ENCODE measurements at regions not wholly inside any gene's neighbourhood (a gene's known extent, or its start where the extent isn't known, plus 50 kb on each side); places are given as distances from the start of the nearest gene placed in this dataset.

DNA sequence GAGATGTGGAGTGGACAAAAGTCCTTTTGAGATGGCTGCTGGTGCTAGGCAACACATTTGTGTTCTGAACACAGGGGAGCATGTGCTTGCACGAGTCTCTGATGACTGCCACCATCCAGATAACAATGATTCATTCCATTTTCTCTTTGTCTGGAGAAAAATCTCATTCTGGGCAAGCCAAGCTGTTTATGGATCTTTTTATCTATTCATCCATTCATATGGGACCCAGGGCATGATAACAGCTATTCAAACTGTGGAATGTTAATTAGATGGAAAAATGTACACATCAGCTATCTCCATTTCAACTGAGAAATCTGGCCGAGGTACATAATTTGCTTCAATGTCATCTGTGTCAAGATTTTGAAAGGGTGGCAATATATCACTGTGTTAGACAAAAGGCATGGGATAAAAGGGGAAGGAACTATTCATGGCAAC is 117.5 kb upstream of the ZBED5 start:
- Histone ChIP-seq H4K20me1 (ENCODE audit: insufficient read depth) (no peaks in the 10 kb centered on the region), H3K27ac (no peak overlapping the region), H3F3A (ENCODE audit: insufficient read depth, low read depth) (no peaks in the 10 kb centered on the region), H3K27me3 (ENCODE audit: insufficient read depth, low read depth) (no peaks in the 10 kb centered on the region), H3K79me2 (ENCODE audit: low read depth) (no peaks in the 10 kb centered on the region), H3K9me2 (ENCODE audit: insufficient read depth) (no peaks in the 10 kb centered on the region), H3K4me3 (no peak overlapping the region), H2AFZ (no peak overlapping the region), H3K4me2 (no peak overlapping the region), H3K4me1 (replicated peaks; ENCODE audit: insufficient read depth) (no peaks in the 10 kb centered on the region), H3K36me3 (ENCODE audit: low read depth) (no peaks in the 10 kb centered on the region), H3K9me3 (ENCODE audit: insufficient read depth, low read depth) (no peaks in the 10 kb centered on the region)
- TF ChIP-seq, protein P1, sequence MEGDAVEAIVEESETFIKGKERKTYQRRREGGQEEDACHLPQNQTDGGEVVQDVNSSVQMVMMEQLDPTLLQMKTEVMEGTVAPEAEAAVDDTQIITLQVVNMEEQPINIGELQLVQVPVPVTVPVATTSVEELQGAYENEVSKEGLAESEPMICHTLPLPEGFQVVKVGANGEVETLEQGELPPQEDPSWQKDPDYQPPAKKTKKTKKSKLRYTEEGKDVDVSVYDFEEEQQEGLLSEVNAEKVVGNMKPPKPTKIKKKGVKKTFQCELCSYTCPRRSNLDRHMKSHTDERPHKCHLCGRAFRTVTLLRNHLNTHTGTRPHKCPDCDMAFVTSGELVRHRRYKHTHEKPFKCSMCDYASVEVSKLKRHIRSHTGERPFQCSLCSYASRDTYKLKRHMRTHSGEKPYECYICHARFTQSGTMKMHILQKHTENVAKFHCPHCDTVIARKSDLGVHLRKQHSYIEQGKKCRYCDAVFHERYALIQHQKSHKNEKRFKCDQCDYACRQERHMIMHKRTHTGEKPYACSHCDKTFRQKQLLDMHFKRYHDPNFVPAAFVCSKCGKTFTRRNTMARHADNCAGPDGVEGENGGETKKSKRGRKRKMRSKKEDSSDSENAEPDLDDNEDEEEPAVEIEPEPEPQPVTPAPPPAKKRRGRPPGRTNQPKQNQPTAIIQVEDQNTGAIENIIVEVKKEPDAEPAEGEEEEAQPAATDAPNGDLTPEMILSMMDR (conservative IDR thresholded peaks at IDR 0.05): no peak
- TF ChIP-seq EZH2 (IDR thresholded peaks at IDR 0.05; ENCODE audit: low read depth): no peak
- no peak for DNase-seq
- BruUV-seq (replicated peaks): no TSS peak
- intact Hi-C loops (cut with micrococcal nuclease; ENCODE audit: unreplicated experiment): no loop called here
- ChIA-PET CTCF (no interaction called here), POLR2A (ENCODE audit: unreplicated experiment) (interaction anchor here (0.6 to 0.7 kb wide), 2 partner anchors 159 to 961 kb away, joined by 3 to 4 read pairs; no protein-coding TSS in a partner anchor)

DNA sequence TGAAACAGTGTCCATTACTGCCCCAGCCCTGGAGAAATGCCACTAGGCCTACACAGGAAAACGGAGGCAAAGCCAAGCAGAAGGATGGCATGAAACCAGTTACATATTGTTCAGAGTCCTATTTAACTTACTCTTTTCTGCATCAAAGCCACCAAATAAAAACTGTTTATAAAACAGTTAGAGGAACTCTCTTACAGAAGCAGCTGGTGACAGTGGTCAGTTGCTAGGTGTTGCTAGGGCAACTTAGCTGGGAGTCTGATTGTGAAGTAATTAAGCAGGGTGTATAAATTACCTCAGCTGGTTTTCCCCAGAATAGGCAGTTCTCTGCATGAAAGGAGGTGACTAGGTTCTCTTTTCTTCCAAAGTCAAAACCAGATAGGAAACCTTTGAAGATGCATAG is 115.6 kb upstream of the ZBED5 start:
- no peaks in the 10 kb centered on the region for H3K27me3 ChIP-seq (ENCODE audit: insufficient read depth, low read depth)
- no peaks in the 10 kb centered on the region for H3K9me2 ChIP-seq (ENCODE audit: insufficient read depth)
- CTCF ChIA-PET: no interaction called here
- H3K4me1 ChIP-seq (replicated peaks; ENCODE audit: insufficient read depth): no peaks in the 10 kb centered on the region
- intact Hi-C loops (cut with micrococcal nuclease; ENCODE audit: unreplicated experiment): no loop called here
- H2AFZ ChIP-seq: no peak overlapping the region
- no peaks in the 10 kb centered on the region for H3K79me2 ChIP-seq (ENCODE audit: low read depth)
- POLR2A ChIA-PET (ENCODE audit: unreplicated experiment): no interaction called here
- H3K36me3 ChIP-seq (ENCODE audit: low read depth): no peaks in the 10 kb centered on the region
- DNase-seq: no peak
- H3K9me3 ChIP-seq (ENCODE audit: insufficient read depth, low read depth): no peaks in the 10 kb centered on the region
- no TSS peak for BruUV-seq (replicated peaks)
- TF ChIP-seq EZH2 (IDR thresholded peaks at IDR 0.05; ENCODE audit: low read depth): no peak
- TF ChIP-seq, protein P1 (conservative IDR thresholded peaks at IDR 0.05): no peak
- no peaks in the 10 kb centered on the region for H3F3A ChIP-seq (ENCODE audit: insufficient read depth, low read depth)
- H3K4me3 ChIP-seq: no peak overlapping the region
- H3K4me2 ChIP-seq: no peak overlapping the region
- H4K20me1 ChIP-seq (ENCODE audit: insufficient read depth): no peaks in the 10 kb centered on the region
- H3K27ac ChIP-seq: no peak overlapping the region

DNA sequence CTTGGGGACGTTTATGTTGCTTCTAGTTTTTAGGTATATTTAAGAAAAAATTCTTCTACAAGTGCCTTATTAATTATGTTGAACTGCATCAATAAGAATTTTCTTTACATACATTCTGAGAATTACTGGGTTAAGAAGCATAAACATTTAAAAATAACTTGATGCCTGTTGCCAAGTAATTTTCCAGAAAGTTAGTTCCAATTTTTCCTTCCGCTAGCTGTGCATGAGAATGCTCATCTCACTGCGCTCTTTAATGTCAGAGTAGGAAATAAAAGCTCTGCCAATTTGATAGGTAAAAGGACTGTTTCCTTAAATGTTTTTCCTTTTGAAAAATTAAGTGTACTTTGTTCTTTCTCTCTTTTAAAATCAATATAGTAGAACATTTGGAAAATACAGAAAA is 113.1 kb upstream of the ZBED5 start:
- BruUV-seq (replicated peaks): no TSS peak
- H3K4me3 ChIP-seq: no peak overlapping the region
- intact Hi-C loops (cut with micrococcal nuclease; ENCODE audit: unreplicated experiment): no loop called here
- no peak overlapping the region for H2AFZ ChIP-seq
- no peak overlapping the region for H3K4me2 ChIP-seq
- H3K4me1 ChIP-seq (replicated peaks; ENCODE audit: insufficient read depth): no peaks in the 10 kb centered on the region
- ChIA-PET CTCF (no interaction called here), POLR2A (ENCODE audit: unreplicated experiment) (interaction anchor here (0.6 kb wide), 1 partner anchor 11 kb away, joined by 3 read pairs; no protein-coding TSS in a partner anchor)
- no peaks in the 10 kb centered on the region for H3F3A ChIP-seq (ENCODE audit: insufficient read depth, low read depth)
- no peaks in the 10 kb centered on the region for H3K36me3 ChIP-seq (ENCODE audit: low read depth)
- no peaks in the 10 kb centered on the region for H3K9me3 ChIP-seq (ENCODE audit: insufficient read depth, low read depth)
- DNase-seq: no peak
- no peaks in the 10 kb centered on the region for H3K79me2 ChIP-seq (ENCODE audit: low read depth)
- H4K20me1 ChIP-seq (ENCODE audit: insufficient read depth): no peaks in the 10 kb centered on the region
- H3K27me3 ChIP-seq (ENCODE audit: insufficient read depth, low read depth): no peaks in the 10 kb centered on the region
- no peaks in the 10 kb centered on the region for H3K9me2 ChIP-seq (ENCODE audit: insufficient read depth)
- H3K27ac ChIP-seq: no peak overlapping the region
- TF ChIP-seq, protein P1 (conservative IDR thresholded peaks at IDR 0.05): no peak
- no peak for TF ChIP-seq EZH2 (IDR thresholded peaks at IDR 0.05; ENCODE audit: low read depth)
